OCI-LY7 (cell line): ENCODE measurements at regions not wholly inside any gene's neighbourhood (a gene's known extent, or its start where the extent isn't known, plus 50 kb on each side); places are given as distances from the start of the nearest gene placed in this dataset.

Source experiments
- CTCF ChIP-seq: fragments of 200-600 bp; sonication (generic); conservative IDR thresholded peaks from 2 replicates; pipeline ENCODE4 v1.5.1; 2014; ENCODE audit warnings: mild to moderate bottlenecking, antibody characterized with exemption, low read length, moderate library complexity, mixed read lengths
- EZH2phosphoT487 ChIP-seq: fragments of 200-600 bp; sonication (generic); IDR thresholded peaks from 2 replicates; pipeline ENCODE4 v1.6.1; 2018; ENCODE audit warnings: low read depth, borderline replicate concordance, mild to moderate bottlenecking, mixed run types, antibody characterized with exemption, low read length, moderate library complexity, mixed read lengths

DNA sequence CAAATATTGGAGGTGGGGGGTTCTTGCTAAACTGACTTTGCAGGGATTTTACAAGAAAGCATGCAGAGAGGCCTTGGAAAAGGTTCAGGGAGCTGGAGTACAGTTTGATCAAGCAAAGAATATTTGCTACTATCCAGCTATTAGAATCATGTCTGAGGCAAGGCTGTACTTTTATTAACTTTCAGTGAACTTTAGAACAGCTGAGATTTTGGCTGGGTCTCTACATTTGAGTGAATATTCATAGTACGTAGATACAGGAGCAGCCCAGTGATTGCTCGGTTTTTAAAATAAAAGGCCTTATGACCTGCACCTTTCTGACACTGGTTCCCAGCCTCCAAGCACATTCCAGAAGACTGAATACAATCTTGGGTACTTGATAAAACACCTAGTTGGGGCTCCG, 496.8 kb upstream of the AKR1E2 start:
- TF ChIP-seq CTCF (no peak), EZH2phosphoT487 (no peak)
